NCI-H2107 treated with DMSO at 0.1 percent for 48 hours (cell line): ENCODE measurements at regions not wholly inside any gene's neighbourhood (a gene's known extent, or its start where the extent isn't known, plus 50 kb on each side); places are given as distances from the start of the nearest gene placed in this dataset.
A peak's percentile ranks its signal among the peaks of the same experiment; 100 is the strongest.
"Not testable (repeated sequence)": the region's sequence is repeated elsewhere in the genome, so short reads cannot be mapped to it uniquely, and the experiment has no call there.

Source experiments
- DNase-seq: peaks from one replicate; lab custom pipeline; 2025; ENCODE audit not compliant: unreplicated experiment; lab: John Stamatoyannopoulos, UW

GRCh38 chr3:96319166-96319565, 495.2 kb upstream of the EPHA6 start:
- DNase-seq = no peak

DNA sequence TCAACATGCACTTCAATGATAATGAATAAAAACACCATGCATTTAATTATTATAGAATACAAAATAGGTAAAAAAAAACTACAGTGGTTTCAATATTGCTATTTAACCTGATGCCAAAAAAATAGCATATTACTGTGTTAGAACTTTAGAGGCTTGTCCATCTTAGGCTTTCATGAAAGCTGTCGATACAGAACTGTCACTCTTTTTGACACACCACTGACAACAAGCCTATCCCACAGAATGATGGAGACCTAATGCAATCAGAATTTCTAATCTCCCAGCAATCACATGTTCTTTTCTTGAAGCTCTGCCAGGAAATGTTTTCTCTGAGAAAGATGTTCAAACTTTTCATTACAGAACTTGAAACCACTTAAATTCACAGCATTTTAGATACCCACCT, 490.3 kb upstream of the EPHA6 start:
- DNase-seq = no peak

GRCh38 chr3:96330795-96331194, 483.6 kb upstream of the EPHA6 start:
- no peak for DNase-seq

DNA sequence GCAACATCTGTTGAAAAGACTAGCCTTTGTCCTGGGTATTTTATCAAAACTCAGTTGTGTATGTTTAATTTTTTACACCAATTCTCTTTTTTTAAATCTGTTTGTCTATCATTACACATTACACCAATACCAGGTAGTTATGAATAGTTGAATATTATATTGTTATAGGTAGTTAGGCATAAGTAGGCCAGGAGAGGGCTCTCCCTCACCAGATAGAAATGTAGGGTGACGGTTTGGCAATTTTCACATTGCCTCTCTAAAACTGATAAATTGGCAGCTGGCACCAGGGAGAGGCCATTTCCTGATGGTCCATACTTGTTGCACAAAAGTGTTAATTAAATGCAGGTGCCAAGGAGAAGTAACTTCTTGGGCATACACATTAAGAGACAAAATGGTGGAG, 483.1 kb upstream of the EPHA6 start:
- peak; percentile 0 for DNase-seq

- no peak for DNase-seq
These were observed 479.6 kb upstream of the EPHA6 start for GRCh38 chr3:96334779-96335178.

DNA sequence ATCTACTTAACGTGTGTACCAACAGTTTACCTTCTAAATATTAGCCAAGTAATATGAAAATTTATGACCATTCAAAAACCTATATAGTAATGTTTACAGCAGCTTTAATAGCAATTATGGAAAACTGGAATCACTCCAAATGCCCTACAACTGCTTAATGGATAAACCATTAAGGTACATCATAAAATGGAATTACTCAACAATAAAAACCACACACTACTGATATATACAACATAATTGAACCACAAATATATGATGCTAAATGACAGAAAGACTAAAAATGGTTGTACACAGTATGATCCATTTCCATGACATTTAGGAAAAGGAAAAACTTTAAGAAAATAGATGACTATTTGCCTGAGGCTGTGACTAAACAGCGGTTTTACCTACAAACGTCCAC, 467.1 kb upstream of the EPHA6 start:
- no peak for DNase-seq

DNA sequence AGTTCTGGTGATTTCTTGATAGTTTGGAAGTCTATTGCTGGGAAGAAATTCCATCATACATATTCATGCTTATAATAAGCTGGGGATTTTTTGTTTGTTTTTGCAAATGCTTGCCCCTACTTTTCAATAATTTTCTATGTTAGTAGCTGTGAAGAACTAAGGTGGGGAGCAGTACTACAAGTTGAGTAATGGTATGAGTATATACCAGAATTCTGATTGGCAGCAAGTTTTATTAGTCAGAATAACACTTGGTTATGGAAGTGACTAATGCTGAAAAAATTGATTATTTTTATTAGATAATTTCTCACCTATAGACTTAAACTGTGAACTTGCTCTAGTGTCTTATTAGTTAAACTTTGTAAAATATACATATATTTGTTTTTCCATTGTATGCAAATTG, 462.8 kb upstream of the EPHA6 start:
- not testable (repeated sequence) for DNase-seq

- no peak for DNase-seq
These were observed 460.3 kb upstream of the EPHA6 start for GRCh38 chr3:96354106-96354505.

- no peak for DNase-seq
These were observed 459.7 kb upstream of the EPHA6 start for GRCh38 chr3:96354742-96355141.

DNA sequence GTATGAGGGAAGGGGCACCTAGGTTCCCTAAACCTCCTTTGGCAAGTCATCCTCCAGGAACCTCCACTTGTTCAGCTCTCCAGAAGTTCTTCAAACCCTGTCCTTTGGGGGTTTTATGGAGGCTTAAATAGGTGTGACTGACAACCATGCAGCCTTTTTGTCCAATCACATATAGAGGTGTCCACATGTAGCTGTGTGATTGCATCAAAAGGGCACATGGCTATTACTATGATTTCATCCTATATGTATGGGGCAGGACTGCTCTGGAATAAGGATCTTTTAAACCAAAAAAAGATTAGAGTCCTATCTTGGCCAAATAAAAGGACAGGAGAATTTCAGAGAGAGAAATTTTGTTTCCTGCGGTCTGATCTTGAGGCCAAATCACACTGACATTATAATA, 453.2 kb upstream of the EPHA6 start:
- DNase-seq = no peak

- no peak for DNase-seq
These were observed 443.8 kb upstream of the EPHA6 start for GRCh38 chr3:96370637-96371036.

DNA sequence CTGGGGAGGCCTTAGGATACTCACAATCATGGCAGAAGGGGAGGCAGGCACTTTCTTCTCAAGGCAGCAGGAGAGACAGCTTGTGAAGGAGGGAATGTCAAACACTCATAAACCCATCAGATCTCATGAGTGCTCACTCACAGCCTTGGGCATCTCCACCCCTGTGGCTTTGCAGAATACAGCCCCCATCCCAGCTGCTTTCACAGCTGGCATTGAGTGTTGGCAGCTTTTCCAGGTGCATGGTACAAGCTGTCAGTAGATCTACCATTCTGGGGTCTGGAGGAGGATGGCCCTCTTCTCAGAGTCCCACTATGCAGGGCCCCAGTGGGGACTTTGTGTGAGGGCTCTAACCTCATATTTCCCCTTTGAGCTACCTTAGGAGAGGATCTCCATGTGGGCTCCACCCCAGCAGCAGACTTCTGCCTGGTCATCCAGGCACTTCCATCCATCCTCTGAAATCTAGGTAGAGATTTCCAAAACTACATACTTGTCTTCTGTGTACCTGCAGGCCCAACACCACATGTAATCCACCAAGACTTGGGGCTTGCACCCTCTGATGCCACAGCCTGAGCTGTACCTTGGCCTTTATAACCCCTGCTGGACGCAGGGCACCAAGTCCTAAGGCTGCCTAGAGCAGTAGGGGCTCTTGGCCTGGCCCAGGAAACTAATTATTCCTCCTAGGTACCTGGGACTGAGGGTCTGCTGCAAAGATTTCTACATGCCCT, 404.2 kb upstream of the EPHA6 start:
- DNase-seq = no peak

- peak; percentile 7 for DNase-seq
These were observed 397.7 kb upstream of the EPHA6 start for GRCh38 chr3:96416549-96417255.

DNA sequence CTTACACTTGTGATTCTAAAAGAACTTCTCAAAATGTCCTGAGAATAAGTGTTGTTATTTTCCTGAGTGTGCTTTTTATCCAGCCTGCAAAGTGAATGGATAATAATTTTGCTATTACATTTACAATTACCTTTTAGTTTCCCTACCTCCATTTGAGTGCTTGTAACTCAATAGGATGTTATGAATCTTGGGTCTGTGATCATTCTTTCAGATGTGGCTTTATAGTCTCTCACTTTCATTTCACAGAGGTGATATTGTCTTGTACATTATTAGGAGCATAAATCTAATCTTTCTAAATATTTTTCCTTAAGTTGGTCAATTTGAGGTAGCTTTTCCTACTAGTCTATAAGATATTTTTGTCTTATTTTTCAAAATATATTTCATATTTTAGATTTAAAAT, 386.3 kb upstream of the EPHA6 start:
- no peak for DNase-seq

- DNase-seq = no peak
These were observed 384.3 kb upstream of the EPHA6 start for GRCh38 chr3:96430079-96430478.

DNA sequence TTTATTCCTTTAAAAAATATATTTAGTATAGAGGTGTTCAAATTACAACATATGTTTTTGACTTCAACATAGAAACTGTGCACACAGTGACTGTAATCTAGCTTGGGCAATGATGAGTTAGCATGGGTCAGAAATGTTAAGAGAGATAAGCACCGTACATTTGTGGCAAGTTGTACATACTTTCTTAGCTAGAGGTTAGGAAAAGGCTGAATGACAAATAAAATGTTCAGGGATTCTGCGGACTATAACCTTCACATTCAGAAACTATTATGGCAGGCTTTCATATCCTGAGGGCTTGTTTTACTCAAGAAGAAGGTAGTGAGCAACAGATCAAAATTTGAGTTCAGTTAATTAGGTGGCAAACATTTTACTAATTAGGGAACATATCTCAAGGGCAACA, 379.7 kb upstream of the EPHA6 start:
- no peak for DNase-seq

DNA sequence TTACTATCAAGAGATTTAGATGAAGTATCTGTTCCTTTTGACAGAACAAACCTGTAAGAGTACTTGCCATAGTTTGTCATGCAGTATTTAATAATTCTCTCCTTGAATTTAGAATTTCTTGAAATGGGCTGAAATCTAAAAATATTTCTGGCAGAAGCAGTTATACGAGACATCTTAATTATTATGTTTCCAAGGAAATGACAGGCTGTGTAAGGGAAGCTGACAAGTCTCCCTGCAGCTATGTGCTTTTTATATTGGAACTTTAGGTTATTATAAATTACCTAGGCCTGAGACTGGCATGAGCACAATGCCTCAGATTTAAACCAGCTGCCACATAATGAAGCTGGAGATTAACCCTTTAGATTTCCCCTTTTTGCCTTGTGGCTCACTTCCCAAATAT, 365.0 kb upstream of the EPHA6 start:
- peak; percentile 55 for DNase-seq

GRCh38 chr3:96449803-96450202, 364.6 kb upstream of the EPHA6 start:
- DNase-seq = peak; percentile 79

DNA sequence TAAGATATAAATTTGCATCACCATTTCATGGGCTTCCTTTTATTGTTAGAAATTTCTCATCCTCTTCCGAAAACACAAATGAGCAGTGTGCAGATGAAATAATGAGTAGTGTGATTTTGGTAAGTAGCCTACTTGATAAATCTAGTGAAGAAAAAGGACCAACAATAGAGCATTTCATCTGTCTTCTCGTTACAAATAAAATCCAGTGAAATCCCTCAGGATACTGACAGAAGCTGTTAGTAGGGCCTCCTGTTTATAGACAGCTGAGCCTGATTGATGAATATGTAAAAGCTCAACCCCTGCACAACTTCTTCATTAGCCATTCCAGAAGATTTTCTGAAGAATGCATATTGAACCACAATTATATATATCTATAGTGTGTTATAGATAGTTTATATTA, 363.7 kb upstream of the EPHA6 start:
- no peak for DNase-seq

DNA sequence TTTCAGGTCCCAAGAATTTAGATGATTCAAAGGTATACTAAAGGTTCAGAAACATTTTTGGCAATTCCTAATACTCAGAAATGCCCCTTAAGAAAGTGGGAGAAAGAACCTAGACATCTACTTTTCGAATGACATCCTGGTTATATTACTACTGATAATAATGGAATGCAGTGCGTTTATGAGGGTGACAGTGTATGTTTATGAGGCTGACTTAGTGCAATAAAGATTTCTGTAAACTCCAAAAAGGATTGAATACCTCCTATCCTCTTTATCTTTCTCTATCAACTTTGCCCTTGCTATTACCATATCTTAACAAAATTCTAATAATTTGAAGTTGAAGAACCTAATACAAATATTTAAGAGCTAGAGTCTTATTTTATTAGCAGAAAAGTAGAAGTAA, 348.9 kb upstream of the EPHA6 start:
- DNase-seq = no peak

DNA sequence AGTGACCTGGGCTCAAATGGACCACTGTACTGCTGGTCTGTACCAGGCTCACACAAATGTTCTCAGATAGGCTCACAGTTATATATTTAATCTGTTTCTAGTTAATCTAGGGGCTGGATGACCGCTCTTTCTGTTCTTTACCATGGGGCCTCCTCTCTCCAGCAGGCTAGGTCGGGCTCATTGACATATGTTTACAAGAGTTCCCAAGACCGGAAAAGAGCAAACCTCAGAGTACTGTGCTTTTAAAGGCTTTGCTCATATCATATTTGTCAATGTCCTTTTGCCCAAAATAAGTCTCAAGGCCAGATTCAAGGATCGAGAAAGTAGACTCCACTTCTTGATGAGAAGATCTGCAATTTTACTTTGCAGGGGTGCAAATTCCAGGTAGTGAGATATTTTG, 348.0 kb upstream of the EPHA6 start:
- DNase-seq = no peak

DNA sequence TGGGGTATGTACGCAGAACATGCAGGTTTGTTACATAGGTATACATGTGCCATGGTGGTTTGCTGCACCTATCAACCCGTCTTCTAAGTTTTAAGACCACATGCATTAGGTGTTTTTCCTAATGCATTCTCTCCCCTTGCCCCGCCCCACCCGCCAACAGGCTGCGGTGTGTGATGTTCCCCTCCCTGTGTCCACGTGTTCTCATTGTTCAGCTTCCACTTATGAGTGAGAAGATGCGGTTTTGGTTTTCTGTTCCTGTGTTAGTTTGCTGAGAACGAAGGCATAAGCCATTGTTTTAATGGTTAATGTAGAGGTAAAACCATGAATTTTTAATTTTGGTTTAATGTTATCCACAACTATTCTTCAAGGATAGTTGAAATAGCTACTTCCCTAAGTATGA, 346.8 kb upstream of the EPHA6 start:
- no peak for DNase-seq

- DNase-seq = no peak
These were observed 335.9 kb upstream of the EPHA6 start for GRCh38 chr3:96478496-96478895.
